Endothelial cell of umbilical vein (primary cell): ENCODE measurements at regions not wholly inside any gene's neighbourhood (a gene's known extent, or its start where the extent isn't known, plus 50 kb on each side); places are given as distances from the start of the nearest gene placed in this dataset.

ENCODE experiments used
- BruUV-seq: library from RNA; stranded (reverse); fragments of 400-500 nt; replicated peaks from 2 replicates; lab custom pipeline; 2021; lab: Mats Ljungman, UMichigan
- CTCF ChIA-PET: fragments of 300-600, 350-600 bp; sonication (Branson Sonifier 250); formaldehyde crosslinking; loops from one replicate; lab custom pipeline; 2021; ENCODE audit warnings: antibody characterized with exemption, inconsistent platforms; lab: Charles Lee
- POLR2A ChIA-PET: fragments of 300-600, 350-600 bp; sonication (Branson Sonifier 250); formaldehyde crosslinking; loops from one replicate; lab custom pipeline; 2021; ENCODE audit warnings: antibody characterized with exemption, inconsistent platforms; lab: Charles Lee
- DNase-seq: peaks from one replicate; pipeline ENCODE4 v3.0.0-alpha.2; 2011; ENCODE audit warnings: low read depth, low spot score
- FAIRE-seq: peaks from 2 replicates; lab custom pipeline; 2011; peaks lifted over from hg19 to GRCh38; lab: Jason Lieb, UNC
- H2AFZ ChIP-seq: 2 replicates; pipeline ENCODE4 v1.6.0; 2012; ENCODE audit warnings: low read depth, low read length, control low read depth, inconsistent platforms
- H3K27ac ChIP-seq: 2 replicates; pipeline ENCODE4 v1.5.1; 2011; ENCODE audit warnings: low read depth, mild to moderate bottlenecking, control low read depth, low read length, moderate library complexity; ENCODE audit not compliant: insufficient read depth
- H3K27me3 ChIP-seq, 2 experiments: 2 replicates each; pipeline versions ENCODE4 v1.6.0 to v1.6.1; 2011; ENCODE audit warnings: low read length in 2 of 2, mixed read lengths in 1 of 2; ENCODE audit not compliant: control insufficient read depth in 2 of 2, insufficient read depth in 2 of 2
- H3K36me3 ChIP-seq, 2 experiments: 2 replicates in 1 of 2; 3 replicates in 1 of 2; pipeline ENCODE4 v1.5.1; 2011; ENCODE audit warnings: low read length in 2 of 2, mild to moderate bottlenecking in 1 of 2, moderate library complexity in 1 of 2; ENCODE audit not compliant: control insufficient read depth in 2 of 2, insufficient read depth in 2 of 2; ENCODE audit errors: extremely low read depth in 1 of 2
- H3K4me1 ChIP-seq: 3 replicates; pipeline ENCODE4 v1.5.1; 2011; ENCODE audit warnings: mild to moderate bottlenecking, low read length; ENCODE audit not compliant: control insufficient read depth, insufficient read depth; ENCODE audit errors: extremely low read depth
- H3K4me2 ChIP-seq: 2 replicates; pipeline ENCODE4 v1.6.1; 2011; ENCODE audit warnings: low read length, control low read depth, mixed read lengths; ENCODE audit not compliant: insufficient read depth
- H3K4me3 ChIP-seq, 3 experiments: fragments of 200-600 bp in 1 of 3; sonication (generic), shearing (Covaris generic) in 1 of 3; replicated peaks in 1 of 3; 2 replicates each; pipeline ENCODE4 v1.5.1; 2011 to 2016; ENCODE audit warnings: control low read depth in 3 of 3, low read length in 3 of 3, mild to moderate bottlenecking in 2 of 3, inconsistent platforms in 1 of 3, low read depth in 1 of 3, moderate library complexity in 1 of 3; ENCODE audit not compliant: insufficient read depth in 1 of 3
- H3K79me2 ChIP-seq: 2 replicates; pipeline ENCODE4 v1.6.0; 2012; ENCODE audit warnings: low read length, inconsistent platforms; ENCODE audit not compliant: control insufficient read depth, insufficient read depth
- H3K9ac ChIP-seq: replicated peaks from 2 replicates; pipeline ENCODE3; 2011; ENCODE audit warnings: low read length, control low read depth; ENCODE audit not compliant: insufficient read depth; ENCODE audit errors: extremely low read depth
- H3K9me1 ChIP-seq: replicated peaks from 3 replicates; pipeline ENCODE4 v1.6.0; 2011; ENCODE audit warnings: mild to moderate bottlenecking, low read length; ENCODE audit not compliant: control insufficient read depth, insufficient read depth; ENCODE audit errors: extremely low read depth
- H3K9me3 ChIP-seq: replicated peaks from 2 replicates; pipeline ENCODE4 v1.5.1; 2012; ENCODE audit warnings: low read length, inconsistent platforms; ENCODE audit not compliant: control insufficient read depth, insufficient read depth
- H4K20me1 ChIP-seq: replicated peaks from 2 replicates; pipeline ENCODE3; 2011; ENCODE audit warnings: mild to moderate bottlenecking, low read length; ENCODE audit not compliant: control insufficient read depth, insufficient read depth; ENCODE audit errors: extremely low read depth
- CTCF ChIP-seq, 2 donors: IDR thresholded peaks; 1 replicate in 1 of 2; 2 replicates in 1 of 2; pipeline ENCODE4 v1.5.1; 2011; ENCODE audit warnings: low read length in 2 of 2, mild to moderate bottlenecking in 2 of 2, moderate library complexity in 2 of 2, control low read depth in 1 of 2, inconsistent platforms in 1 of 2, low read depth in 1 of 2; ENCODE audit not compliant: insufficient read depth in 1 of 2; ENCODE audit errors: extremely low read depth in 1 of 2
- EZH2 ChIP-seq: IDR thresholded peaks from 2 replicates; pipeline ENCODE4 v1.6.1; 2012; ENCODE audit warnings: borderline replicate concordance, low read depth, mild to moderate bottlenecking, moderate library complexity, low read length, inconsistent platforms; ENCODE audit not compliant: severe bottlenecking
- FOS ChIP-seq: IDR thresholded peaks from 2 replicates; pipeline ENCODE4 v1.6.1; 2011; ENCODE audit warnings: mild to moderate bottlenecking, low read length, moderate library complexity, borderline replicate concordance; ENCODE audit not compliant: insufficient read depth
- GATA2 ChIP-seq: IDR thresholded peaks from 2 replicates; pipeline ENCODE4 v1.7.0; 2011; ENCODE audit warnings: low read depth, mild to moderate bottlenecking, moderate library complexity, mixed read lengths, low read length; ENCODE audit not compliant: insufficient read length, insufficient read depth
- JUN ChIP-seq: IDR thresholded peaks from 2 replicates; pipeline ENCODE4 v1.6.1; 2011; ENCODE audit warnings: borderline replicate concordance, low read depth; ENCODE audit not compliant: insufficient read length, insufficient read depth
- MAX ChIP-seq: IDR thresholded peaks from 2 replicates; pipeline ENCODE4 v1.6.1; 2011; ENCODE audit not compliant: insufficient read depth, insufficient read length
- MYC ChIP-seq: IDR thresholded peaks from one replicate; pipeline ENCODE4 v1.6.1; 2011; ENCODE audit warnings: mild to moderate bottlenecking, low read depth, low read length
- POLR2A ChIP-seq: IDR thresholded peaks from 2 replicates; pipeline ENCODE4 v1.6.1; 2012; ENCODE audit warnings: low read depth, mild to moderate bottlenecking, control low read depth, low read length
- POLR2AphosphoS5 ChIP-seq: IDR thresholded peaks from 2 replicates; pipeline ENCODE4 v1.6.1; 2012; ENCODE audit warnings: low read depth, mild to moderate bottlenecking, control low read depth, low read length, moderate library complexity; ENCODE audit not compliant: insufficient read depth
- dilution Hi-C: fragments of 300-500 bp; cut with MboI; formaldehyde crosslinking; loops from one replicate; pipeline ENCODE4 v1.15.0; 2019; ENCODE audit warnings: low sequenced_read_pairs; ENCODE audit not compliant: extremely low pct_ligation_motif_present
- intact Hi-C: fragments of 100-400 bp; cut with micrococcal nuclease; formaldehyde crosslinking; loops from one replicate; pipeline ENCODE4 v1.10.0; 2022

- Histone ChIP-seq H3K9me1 (no peaks in the 10 kb centered on the region), H4K20me1 (no peaks in the 10 kb centered on the region), H2AFZ (no peak overlapping the region), H3K4me3 (no peak overlapping the region), H3K79me2 (no peaks in the 10 kb centered on the region), H3K9me3 (no peaks in the 10 kb centered on the region), H3K27ac (no peak overlapping the region), H3K4me2 (no peak overlapping the region), H3K4me1 (no peaks in the 10 kb centered on the region), H3K9ac (no peak overlapping the region), H3K36me3 (peaks cover 0 to 4% of the 10 kb centered on the region in 2 experiments), H3K27me3 (no peaks in the 10 kb centered on the region)
- dilution Hi-C loops (no loop called here), intact Hi-C loops (no loop called here)
- no TSS peak for BruUV-seq
- ChIA-PET POLR2A (no interaction called here), CTCF (interaction anchor here (0.7 to 1.5 kb wide), 3 partner anchors 15 to 197 kb away, joined by 3 to 5 read pairs (median 3); no protein-coding TSS in a partner anchor)
- DNase-seq, result no peak
- no peak for TF ChIP-seq FOS
- no peak for TF ChIP-seq POLR2AphosphoS5
- TF ChIP-seq GATA2, result no peak
- no peak for TF ChIP-seq MAX
- no peak for TF ChIP-seq JUN
- TF ChIP-seq MYC, result no peak
- no peak for TF ChIP-seq EZH2
- TF ChIP-seq CTCF (IDR thresholded peaks at IDR 0.05; ENCODE audit: extremely low read depth in 1 of 2, insufficient read depth in 1 of 2, low read depth in 1 of 2, low read length in 2 of 2), result no peak
- TF ChIP-seq POLR2A, result no peak
- no peak for FAIRE-seq
These were observed 878.9 kb upstream of the CXADR start for GRCh38 chr21:16633831-16634459.
